ENCODE measurements at regions not wholly inside any gene's neighbourhood (a gene's known extent, or its start where the extent isn't known, plus 50 kb on each side); places are given as distances from the start of the nearest gene placed in this dataset.
"Not testable (repeated sequence)": the region's sequence is repeated elsewhere in the genome, so short reads cannot be mapped to it uniquely, and the experiment has no call there.

- DNase-seq (ENCODE audit: low read depth in 4 of 4, low spot score in 3 of 4) = no peak
These were observed 1171.0 kb downstream of the MRPL39 start for GRCh38 chr21:24436236-24436635.

DNA sequence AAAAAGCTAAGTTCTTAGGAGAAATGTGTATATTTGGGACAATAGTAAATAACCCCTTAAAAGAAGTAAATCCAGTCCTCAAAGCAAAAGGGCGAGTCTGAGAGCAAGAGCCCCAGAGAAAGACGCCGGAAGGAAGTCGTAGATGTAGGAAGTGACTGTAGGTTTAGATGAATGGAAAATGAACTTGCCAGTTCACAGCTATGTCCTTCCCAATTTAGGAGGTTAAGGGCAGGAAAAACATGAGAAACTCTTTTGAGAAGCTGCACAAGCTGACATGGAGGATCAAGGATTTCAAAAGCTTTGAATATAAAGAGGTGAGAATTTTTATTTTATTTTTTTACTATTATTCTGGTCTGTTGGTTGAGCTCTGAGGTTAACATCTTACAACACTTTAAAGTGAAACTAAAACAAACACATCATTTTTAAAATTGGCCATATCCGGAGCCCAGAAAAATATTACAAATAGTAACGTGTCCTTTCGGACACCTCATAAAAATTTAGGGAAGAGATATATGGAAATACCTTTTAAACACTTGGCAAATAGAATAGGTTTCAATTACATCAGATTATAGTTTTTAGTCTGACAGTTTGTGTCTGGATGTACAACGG is 1178.6 kb downstream of the MRPL39 start:
- DNase-seq (ENCODE audit: low read depth in 4 of 4, low spot score in 3 of 4) = no peak

- no peak for DNase-seq (ENCODE audit: low read depth in 4 of 4, low spot score in 3 of 4)
These were observed 1182.5 kb downstream of the MRPL39 start for GRCh38 chr21:24424776-24425175.

DNA sequence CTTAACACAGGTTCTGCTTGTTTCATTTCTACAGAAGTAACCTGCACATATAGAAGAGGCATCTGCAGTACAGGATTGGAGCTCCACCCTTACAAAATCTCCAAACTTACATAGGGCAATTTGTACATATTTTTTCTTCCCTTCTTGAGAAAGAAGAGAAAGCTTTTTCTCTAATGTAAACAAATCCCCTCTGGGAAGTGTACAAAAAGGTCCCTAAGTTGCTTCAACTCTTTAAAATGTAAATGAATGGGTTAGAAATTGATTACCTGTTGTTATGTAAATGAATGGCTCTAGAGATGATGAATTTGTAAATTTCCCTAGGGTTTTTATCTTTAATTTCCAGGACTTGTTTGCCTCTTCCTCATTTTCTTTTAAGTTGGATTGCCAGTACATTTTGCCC is 1183.7 kb downstream of the MRPL39 start:
- DNase-seq (ENCODE audit: low read depth in 4 of 4, low spot score in 3 of 4) = no peak

DNA sequence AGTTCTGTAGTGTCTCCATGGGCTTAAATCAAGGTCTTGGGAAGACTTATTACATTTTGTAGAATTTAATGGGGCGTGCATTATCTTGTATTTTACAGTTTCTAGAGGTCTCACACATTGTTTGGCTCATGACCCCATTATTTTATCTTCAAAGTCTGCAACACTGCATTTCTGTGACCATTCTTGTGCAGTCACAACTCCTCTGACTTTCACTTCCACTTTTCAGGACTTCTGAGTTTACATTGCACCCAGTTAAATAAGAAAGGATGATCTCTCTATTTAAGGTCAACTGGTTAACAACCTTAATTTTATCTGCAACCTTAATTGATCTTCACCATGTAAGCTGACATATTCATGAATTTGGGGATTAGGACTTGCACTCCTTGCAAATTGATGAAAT is 1186.6 kb downstream of the MRPL39 start:
- no peak for DNase-seq (ENCODE audit: low read depth in 4 of 4, low spot score in 3 of 4)

DNA sequence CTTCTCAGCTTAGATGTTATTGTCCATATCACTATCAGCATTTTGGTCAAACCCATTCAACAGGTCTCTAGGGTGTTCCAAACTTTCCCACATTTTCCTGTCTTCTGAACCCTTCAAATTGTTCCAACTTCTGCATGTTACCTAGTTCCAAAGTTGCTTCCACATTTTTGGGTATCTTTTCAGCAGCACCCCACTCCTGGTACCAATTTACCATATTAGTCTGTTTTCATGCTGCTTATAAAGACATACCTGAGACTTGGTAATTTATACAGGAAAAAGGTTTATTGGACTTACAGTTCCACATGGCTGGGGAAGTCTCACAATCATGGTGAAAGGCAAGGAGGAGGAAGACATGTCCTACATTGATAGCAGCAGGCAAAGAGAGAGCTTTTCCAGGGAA is 1187.6 kb downstream of the MRPL39 start:
- DNase-seq (ENCODE audit: low read depth in 4 of 4, low spot score in 3 of 4) = not testable (repeated sequence)

- no peak for DNase-seq (ENCODE audit: low read depth in 4 of 4, low spot score in 3 of 4)
These were observed 1188.6 kb downstream of the MRPL39 start for GRCh38 chr21:24418671-24419070.

DNA sequence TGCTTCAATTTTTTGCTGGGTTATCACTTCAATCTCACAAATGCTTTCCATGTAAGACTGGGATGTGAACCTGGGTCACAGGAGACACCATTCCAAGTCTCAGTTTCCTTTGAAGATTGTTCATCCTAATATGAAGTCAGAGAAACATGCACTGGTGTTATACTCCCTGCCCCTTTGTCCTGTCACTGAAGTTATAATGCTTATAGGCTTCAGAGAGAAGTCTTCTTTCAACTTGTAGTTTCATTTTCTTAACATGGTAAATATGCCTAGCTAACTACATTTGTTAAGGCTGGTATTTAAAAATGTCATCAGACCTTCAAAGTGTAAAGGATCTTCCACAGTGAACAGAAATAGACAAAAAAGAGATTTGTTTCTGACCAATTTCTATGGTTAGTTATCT is 1195.9 kb downstream of the MRPL39 start:
- no peak for DNase-seq (ENCODE audit: low read depth in 4 of 4, low spot score in 3 of 4)

- no peak for DNase-seq (ENCODE audit: low read depth in 4 of 4, low spot score in 3 of 4)
These were observed 1204.1 kb downstream of the MRPL39 start for GRCh38 chr21:24403221-24403620.

DNA sequence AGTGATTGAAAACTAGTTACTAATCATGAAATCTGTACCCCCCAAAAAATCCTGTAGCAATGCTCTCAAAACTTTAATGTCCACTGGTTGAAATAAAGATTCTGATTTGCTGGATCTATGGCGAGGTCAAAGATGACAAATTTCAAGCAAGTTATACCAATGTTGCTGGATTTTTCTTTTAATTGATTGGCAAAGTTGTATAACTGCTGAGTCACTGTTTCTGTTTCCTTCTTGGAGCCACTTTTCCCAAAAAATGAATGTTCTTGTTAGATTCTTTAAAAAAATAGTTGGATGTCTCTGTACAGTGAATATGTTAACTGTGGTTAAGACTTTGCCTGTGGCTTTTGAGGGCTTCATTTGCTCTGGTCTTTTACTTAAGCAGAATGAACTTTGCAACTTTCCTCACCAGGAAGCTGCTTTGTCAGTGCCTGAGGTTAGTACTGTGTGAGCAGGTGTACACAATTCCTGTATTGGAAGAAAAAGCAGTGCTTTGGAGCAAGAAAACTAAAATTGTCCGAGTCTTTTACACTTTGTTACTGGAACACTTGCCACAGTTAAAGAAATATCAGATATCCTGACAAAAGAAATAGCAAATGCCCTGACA is 1211.9 kb downstream of the MRPL39 start:
- no peak for DNase-seq (ENCODE audit: low read depth in 4 of 4, low spot score in 3 of 4)

GRCh38 chr21:24375201-24375600 is 1232.1 kb downstream of the MRPL39 start:
- DNase-seq (ENCODE audit: low read depth in 4 of 4, low spot score in 3 of 4) = no peak

- no peak for DNase-seq (ENCODE audit: low read depth in 4 of 4, low spot score in 3 of 4)
These were observed 1234.8 kb downstream of the MRPL39 start for GRCh38 chr21:24372506-24372905.

- no peak for DNase-seq (ENCODE audit: low read depth in 4 of 4, low spot score in 3 of 4)
These were observed 1237.5 kb downstream of the MRPL39 start for GRCh38 chr21:24369746-24370145.

DNA sequence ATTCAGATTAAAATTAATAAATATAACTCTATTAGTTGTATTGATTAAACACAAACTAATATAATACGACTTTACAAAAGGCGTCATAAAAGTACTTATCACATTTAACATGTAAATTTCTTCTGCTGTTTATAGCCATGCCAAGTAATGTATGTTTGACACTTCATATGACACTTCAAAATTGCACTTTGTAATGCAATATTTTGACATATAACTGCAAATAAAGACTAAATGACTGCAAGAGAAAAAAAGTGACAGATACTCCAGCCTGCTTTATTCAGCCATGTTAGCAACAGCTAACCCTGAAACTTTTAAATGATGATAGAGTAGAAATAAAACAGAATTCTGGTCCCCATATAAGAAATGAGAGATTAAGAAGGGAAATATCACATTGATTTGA is 1238.0 kb downstream of the MRPL39 start:
- DNase-seq (ENCODE audit: low read depth in 4 of 4, low spot score in 3 of 4) = no peak

- DNase-seq (ENCODE audit: low read depth in 4 of 4, low spot score in 3 of 4) = no peak
These were observed 1239.3 kb downstream of the MRPL39 start for GRCh38 chr21:24367936-24368335.

DNA sequence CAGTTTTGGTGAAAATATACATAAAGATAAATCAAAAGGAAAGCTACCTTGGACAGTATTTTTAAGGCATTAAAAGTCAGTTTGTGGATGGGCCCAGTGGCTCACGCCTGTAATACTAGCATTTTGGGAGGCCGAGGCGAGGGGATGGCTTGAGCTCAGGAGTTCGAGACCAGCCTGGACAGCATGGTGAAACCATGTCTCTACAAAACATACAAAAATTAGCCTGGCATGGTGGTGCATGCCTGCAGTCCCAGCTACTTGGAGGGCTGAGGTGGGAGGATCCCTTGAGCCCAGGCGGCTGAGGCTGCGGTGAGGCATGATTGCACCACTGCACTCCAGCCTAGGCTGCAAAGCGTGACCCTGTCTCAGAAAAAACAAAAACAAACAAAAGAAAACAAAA is 1253.8 kb downstream of the MRPL39 start:
- DNase-seq (ENCODE audit: low read depth in 4 of 4, low spot score in 3 of 4) = no peak

- DNase-seq (ENCODE audit: low read depth in 4 of 4, low spot score in 3 of 4) = no peak
These were observed 1267.9 kb downstream of the MRPL39 start for GRCh38 chr21:24339406-24339805.

GRCh38 chr21:24336491-24336890 is 1270.8 kb downstream of the MRPL39 start:
- no peak for DNase-seq (ENCODE audit: low read depth in 4 of 4, low spot score in 3 of 4)

- DNase-seq (ENCODE audit: low read depth in 4 of 4, low spot score in 3 of 4) = no peak
These were observed 1283.7 kb downstream of the MRPL39 start for GRCh38 chr21:24323536-24323935.

DNA sequence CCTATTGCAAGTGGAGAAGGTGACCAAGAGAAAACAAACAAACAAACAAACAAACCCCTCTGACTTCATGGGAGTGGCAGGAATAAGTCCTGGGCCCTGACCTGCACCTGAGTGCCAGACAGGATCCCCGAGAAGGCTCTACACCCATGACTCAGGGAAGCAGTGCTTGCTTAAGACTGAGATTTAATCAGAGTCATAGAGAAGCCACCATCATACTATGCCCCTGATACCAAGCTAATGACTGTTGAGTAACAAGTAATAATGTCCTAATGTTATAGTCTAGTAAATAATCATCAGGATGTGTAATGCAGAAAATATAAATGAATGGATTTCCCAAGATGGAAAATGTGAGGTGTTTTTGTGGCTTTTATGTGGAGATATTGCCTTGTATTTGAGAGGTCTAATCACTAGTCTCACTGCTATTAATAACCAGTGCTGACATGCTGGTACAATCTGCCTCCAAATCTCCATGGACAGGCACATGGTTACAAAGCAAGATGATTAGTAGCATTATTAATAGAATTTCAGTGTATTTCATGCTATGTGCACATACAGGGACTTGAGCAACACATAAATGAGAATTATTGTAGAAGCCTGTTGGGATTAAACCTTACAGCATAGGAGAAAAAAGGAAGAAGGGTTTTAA is 1290.9 kb downstream of the MRPL39 start:
- DNase-seq (ENCODE audit: low read depth in 4 of 4, low spot score in 3 of 4) = no peak

- no peak for DNase-seq (ENCODE audit: low read depth in 4 of 4, low spot score in 3 of 4)
These were observed 1296.5 kb downstream of the MRPL39 start for GRCh38 chr21:24310788-24311187.

GRCh38 chr21:24308183-24308582 is 1299.1 kb downstream of the MRPL39 start:
- DNase-seq (ENCODE audit: low read depth in 4 of 4, low spot score in 3 of 4) = no peak
